H1 (cell line): ENCODE measurements at regions not wholly inside any gene's neighbourhood (a gene's known extent, or its start where the extent isn't known, plus 50 kb on each side); places are given as distances from the start of the nearest gene placed in this dataset.

ENCODE experiments used
- CTCF ChIA-PET: fragments of 300-600 bp; sonication (Branson Sonifier 250); formaldehyde crosslinking; loops from one replicate; lab custom pipeline; 2021; ENCODE audit not compliant: partially characterized antibody; lab: Charles Lee
- POLR2A ChIA-PET: fragments of 300-600 bp; sonication (Branson Sonifier 250); formaldehyde crosslinking; loops from one replicate; lab custom pipeline; 2021; ENCODE audit warnings: inconsistent platforms; ENCODE audit not compliant: partially characterized antibody; lab: Charles Lee
- DNase-seq, 2 experiments: peaks; one replicate each; pipeline versions ENCODE4 v3.0.0 to v3.0.0-alpha.2; 2010 to 2022; ENCODE audit warnings: low spot score in 2 of 2, low read depth in 1 of 2, mixed read lengths in 1 of 2
- FAIRE-seq: peaks from 2 replicates; lab custom pipeline; 2011; peaks lifted over from hg19 to GRCh38; lab: Jason Lieb, UNC
- H2AFZ ChIP-seq: 2 replicates; pipeline ENCODE4 v1.8.1; 2012; ENCODE audit warnings: low read length, inconsistent platforms
- H2AK5ac ChIP-seq: 2 replicates; pipeline ENCODE4 v1.6.1; 2013; ENCODE audit warnings: low read depth, low read length
- H2BK120ac ChIP-seq: replicated peaks from 2 replicates; pipeline ENCODE3; 2013; ENCODE audit warnings: low read depth, low read length, inconsistent platforms
- H2BK12ac ChIP-seq: 2 replicates; pipeline ENCODE4 v1.6.1; 2013; ENCODE audit warnings: low read depth, low read length
- H2BK15ac ChIP-seq: 2 replicates; pipeline ENCODE4 v1.6.1; 2013; ENCODE audit warnings: low read length
- H2BK20ac ChIP-seq: 2 replicates; pipeline ENCODE4 v1.6.1; 2013; ENCODE audit warnings: low read length
- H2BK5ac ChIP-seq: 2 replicates; pipeline ENCODE4 v1.6.1; 2013; ENCODE audit warnings: low read depth, low read length
- H3K14ac ChIP-seq: 2 replicates; pipeline ENCODE4 v1.6.1; 2013; ENCODE audit warnings: inconsistent platforms; ENCODE audit not compliant: insufficient read length
- H3K18ac ChIP-seq: 2 replicates; pipeline ENCODE4 v1.6.1; 2013; ENCODE audit warnings: low read length; ENCODE audit errors: extremely low read depth
- H3K23ac ChIP-seq: 2 replicates; pipeline ENCODE4 v1.6.1; 2013; ENCODE audit warnings: inconsistent platforms; ENCODE audit not compliant: insufficient read length
- H3K23me2 ChIP-seq: 2 replicates; pipeline ENCODE4 v1.6.1; 2013; ENCODE audit warnings: low read depth, low read length
- H3K27ac ChIP-seq: 2 replicates; pipeline ENCODE4 v1.6.1; 2011; ENCODE audit warnings: low read depth, low read length, inconsistent platforms
- H3K27me3 ChIP-seq, 4 experiments: replicated peaks in 1 of 4; 1 replicate in 1 of 4; 2 replicates in 3 of 4; pipeline versions ENCODE4 v1.6.1 to v1.8.1; 2011 to 2013; ENCODE audit warnings: low read length in 3 of 4, mild to moderate bottlenecking in 3 of 4, inconsistent platforms in 2 of 4, mixed read lengths in 2 of 4, moderate library complexity in 1 of 4; ENCODE audit not compliant: control insufficient read depth in 3 of 4, insufficient read depth in 3 of 4; ENCODE audit errors: extremely low read depth in 1 of 4
- H3K36me3 ChIP-seq, 4 experiments: 2 replicates each; pipeline versions ENCODE4 v1.6.1 to v1.8.1; 2011 to 2013; ENCODE audit warnings: mild to moderate bottlenecking in 4 of 4, low read length in 3 of 4, moderate library complexity in 2 of 4, control low read depth in 1 of 4, inconsistent platforms in 1 of 4; ENCODE audit not compliant: insufficient read depth in 4 of 4, control insufficient read depth in 2 of 4
- H3K4ac ChIP-seq: replicated peaks from 2 replicates; pipeline ENCODE3; 2013; ENCODE audit warnings: low read length, low read depth, mixed read lengths, inconsistent platforms; ENCODE audit not compliant: insufficient read length
- H3K4me1 ChIP-seq, 4 experiments: replicated peaks in 1 of 4; 1 replicate in 1 of 4; 2 replicates in 3 of 4; pipeline versions ENCODE4 v1.6.1 to v1.8.1; 2011 to 2013; ENCODE audit warnings: low read length in 3 of 4, inconsistent platforms in 2 of 4, mixed read lengths in 1 of 4; ENCODE audit not compliant: insufficient read depth in 4 of 4, control insufficient read depth in 3 of 4
- H3K4me2 ChIP-seq, 2 experiments: 2 replicates each; pipeline versions ENCODE4 v1.6.1 to v1.8.1; 2011 to 2013; ENCODE audit warnings: low read depth in 2 of 2, low read length in 2 of 2, control low read depth in 1 of 2, inconsistent platforms in 1 of 2, mild to moderate bottlenecking in 1 of 2; ENCODE audit not compliant: insufficient read depth in 1 of 2
- H3K4me3 ChIP-seq, 4 experiments: fragments of 200-600, 300-600 bp in 1 of 4; sonication (generic), shearing (Covaris generic), sonication (Bioruptor Twin) in 1 of 4; 2 replicates each; pipeline versions ENCODE4 v1.5.1 to v1.8.1; 2011 to 2016; ENCODE audit warnings: low read length in 4 of 4, low read depth in 3 of 4, control low read depth in 2 of 4, inconsistent platforms in 2 of 4, mild to moderate bottlenecking in 2 of 4, mixed read lengths in 1 of 4, moderate library complexity in 1 of 4; ENCODE audit not compliant: insufficient read depth in 2 of 4; ENCODE audit errors: extremely low read depth in 1 of 4
- H3K56ac ChIP-seq: replicated peaks from 2 replicates; pipeline ENCODE3; 2013; ENCODE audit warnings: low read depth, mild to moderate bottlenecking, mixed read lengths, low read length, inconsistent platforms; ENCODE audit not compliant: insufficient read length
- H3K79me1 ChIP-seq: 2 replicates; pipeline ENCODE4 v1.6.1; 2013; ENCODE audit warnings: low read depth, low read length, control low read depth
- H3K79me2 ChIP-seq, 2 experiments: 2 replicates each; pipeline versions ENCODE4 v1.6.1 to v1.8.1; 2012 to 2013; ENCODE audit warnings: low read length in 2 of 2, mild to moderate bottlenecking in 2 of 2, inconsistent platforms in 1 of 2; ENCODE audit not compliant: insufficient read depth in 2 of 2, control insufficient read depth in 1 of 2
- H3K9ac ChIP-seq, 4 experiments: replicated peaks in 1 of 4; 1 replicate in 1 of 4; 2 replicates in 3 of 4; pipeline versions ENCODE4 v1.6.1 to v1.8.1; 2011 to 2013; ENCODE audit warnings: low read depth in 3 of 4, low read length in 3 of 4, control low read depth in 2 of 4, mild to moderate bottlenecking in 2 of 4, moderate library complexity in 2 of 4, inconsistent platforms in 1 of 4; ENCODE audit errors: extremely low read depth in 1 of 4
- H3K9me3 ChIP-seq, 2 experiments: 2 replicates each; pipeline versions ENCODE4 v1.6.1 to v1.8.1; 2012 to 2013; ENCODE audit warnings: mild to moderate bottlenecking in 2 of 2, moderate library complexity in 2 of 2, control low read depth in 1 of 2, inconsistent platforms in 1 of 2, low read depth in 1 of 2, low read length in 1 of 2, mixed read lengths in 1 of 2; ENCODE audit not compliant: insufficient read depth in 2 of 2
- H4K20me1 ChIP-seq, 2 experiments: replicated peaks in 1 of 2; 2 replicates each; pipeline versions ENCODE3 to v1.8.1; 2011 to 2013; ENCODE audit warnings: inconsistent platforms in 2 of 2, low read length in 2 of 2, mild to moderate bottlenecking in 1 of 2; ENCODE audit not compliant: insufficient read depth in 2 of 2, control insufficient read depth in 1 of 2
- H4K5ac ChIP-seq: 2 replicates; pipeline ENCODE4 v1.6.1; 2013; ENCODE audit warnings: low read length, low read depth, mixed read lengths, inconsistent platforms; ENCODE audit not compliant: insufficient read length
- H4K8ac ChIP-seq: 2 replicates; pipeline ENCODE4 v1.8.0; 2013; ENCODE audit warnings: mild to moderate bottlenecking, moderate library complexity, low read length, inconsistent platforms; ENCODE audit not compliant: insufficient read depth; ENCODE audit errors: extremely low read depth
- H4K91ac ChIP-seq: replicated peaks from 2 replicates; pipeline ENCODE3; 2013; ENCODE audit warnings: low read length, mixed read lengths, inconsistent platforms; ENCODE audit not compliant: insufficient read length
- ASH2L ChIP-seq: fragments of 200-600, 300-600 bp; sonication (generic); IDR thresholded peaks from one replicate; pipeline ENCODE4 v1.7.1; 2017; ENCODE audit warnings: low read length
- BRCA1 ChIP-seq: IDR thresholded peaks from 2 replicates; pipeline ENCODE4 v1.6.1; 2012; ENCODE audit warnings: low read depth, low read length, improper control_type of control experiment
- CBX8 ChIP-seq: fragments of 300-800, 300-1000 bp; sonication (generic); IDR thresholded peaks from 2 replicates; pipeline ENCODE4 v1.7.1; 2016; ENCODE audit warnings: low read depth, low read length, borderline replicate concordance
- EZH2 ChIP-seq: fragments of 200-600 bp; sonication (generic); IDR thresholded peaks from 2 replicates; pipeline ENCODE4 v1.7.1; 2012; ENCODE audit warnings: low read depth, mild to moderate bottlenecking, moderate library complexity, low read length, inconsistent platforms; ENCODE audit not compliant: severe bottlenecking
- FOSL1 ChIP-seq: IDR thresholded peaks from 2 replicates; pipeline ENCODE4 v1.6.1; 2011; ENCODE audit warnings: mild to moderate bottlenecking, low read depth, low read length, moderate library complexity; ENCODE audit not compliant: insufficient read depth
- HDAC6 ChIP-seq: IDR thresholded peaks from one replicate; pipeline ENCODE4 v1.7.1; 2012; ENCODE audit warnings: low read depth, mild to moderate bottlenecking, inconsistent platforms, low read length, moderate library complexity
- JUN ChIP-seq: IDR thresholded peaks from 2 replicates; pipeline ENCODE4 v1.6.1; 2011; ENCODE audit warnings: low read depth, mild to moderate bottlenecking, improper control_type of control experiment, low read length
- RFX5 ChIP-seq: IDR thresholded peaks from 2 replicates; pipeline ENCODE4 v1.6.1; 2011; ENCODE audit warnings: low read depth, low read length, improper control_type of control experiment, borderline replicate concordance
- SIX5 ChIP-seq: IDR thresholded peaks from 2 replicates; pipeline ENCODE4 v1.6.1; 2011; ENCODE audit warnings: mild to moderate bottlenecking, low read depth, low read length
- SP2 ChIP-seq: IDR thresholded peaks from 2 replicates; pipeline ENCODE4 v1.6.1; 2012; ENCODE audit warnings: mild to moderate bottlenecking, low read length, inconsistent platforms
- SUZ12 ChIP-seq: fragments of 200-600 bp; sonication (generic); IDR thresholded peaks from 2 replicates; pipeline ENCODE4 v1.6.1; 2012; ENCODE audit warnings: mild to moderate bottlenecking, inconsistent platforms, low read length, moderate library complexity, mixed read lengths
- TAF7 ChIP-seq: optimal IDR thresholded peaks from 2 replicates; pipeline ENCODE3; 2011; ENCODE audit warnings: low read depth, mild to moderate bottlenecking, inconsistent platforms, low read length, moderate library complexity, borderline replicate concordance
- TBP ChIP-seq: IDR thresholded peaks from 2 replicates; pipeline ENCODE4 v1.6.1; 2011; ENCODE audit warnings: low read depth, low read length, improper control_type of control experiment
- WGBS, 2 experiments: shearing (Covaris generic) in 1 of 2; methylation state at CpG; one replicate each; pipeline versions ENCODE4 v1.1.6 to v1.1.7; 2013 to 2015; ENCODE audit warnings: low lambda C conversion rate in 2 of 2, mixed read lengths in 2 of 2, inconsistent platforms in 1 of 2, low coverage in 1 of 2, missing lambda C conversion rate in 1 of 2; ENCODE audit not compliant: insufficient replicate concordance in 2 of 2, insufficient coverage in 1 of 2, insufficient read length in 1 of 2; ENCODE audit errors: extremely low coverage in 1 of 2, missing lambda C conversion rate in 1 of 2; 5-methylcytosine and 5-hydroxymethylcytosine counted together

- no peaks in the 10 kb centered on the region for H3K36me3 ChIP-seq
- no peak overlapping the region for H2BK15ac ChIP-seq
- no peak overlapping the region for H4K91ac ChIP-seq
- no peak overlapping the region for H2BK12ac ChIP-seq
- H2BK5ac ChIP-seq, result 0 out of 2 replicates have a peak overlapping the region, but pooled peaks have one; percentile 42
- ChIA-PET POLR2A (no interaction called here), CTCF (interaction anchor here (1.0 to 2.3 kb wide), 2 partner anchors 25 to 27 kb away, joined by 3 to 6 read pairs; no protein-coding TSS in a partner anchor)
- no peak overlapping the region for H3K4me3 ChIP-seq
- H4K20me1 ChIP-seq, result no peaks in the 10 kb centered on the region
- no peaks in the 10 kb centered on the region for H3K79me1 ChIP-seq
- H3K56ac ChIP-seq, result no peak overlapping the region
- no peak overlapping the region for H3K23ac ChIP-seq
- TF ChIP-seq JUN (no peak), EZH2 (no peak), CBX8 (no peak), BRCA1 (no peak), HDAC6 (no peak), RFX5 (no peak), FOSL1 (no peak), SP2 (no peak), TAF7 (no peak), SUZ12 (no peak), ASH2L (no peak), SIX5 (no peak), TBP (no peak)
- H2BK20ac ChIP-seq, result 0 out of 2 replicates have a peak overlapping the region, but pooled peaks have one; percentile 57
- no peak overlapping the region for H3K14ac ChIP-seq
- H3K27me3 ChIP-seq, result peaks cover 0 to 1% (median 0%) of the 10 kb centered on the region in 4 experiments; a peak in 1 of 7 replicates
- H3K4me1 ChIP-seq, result no peaks in the 10 kb centered on the region; a peak in 1 of 7 replicates
- H3K9me3 ChIP-seq, result no peaks in the 10 kb centered on the region; a peak in 2 of 4 replicates
- no peak overlapping the region for H2AK5ac ChIP-seq
- peak overlapping the region; percentile 41; the same call in 1 of the 2 replicates for H3K18ac ChIP-seq
- H3K79me2 ChIP-seq, result no peaks in the 10 kb centered on the region
- WGBS, 2 experiments, result 86% methylated on average over 1 of the region's 1 CpG; no CpG with 5 or more reads in 1 of the 2 experiments
- no peak overlapping the region for H3K9ac ChIP-seq
- H3K23me2 ChIP-seq, result no peaks in the 10 kb centered on the region
- FAIRE-seq (no peak), DNase-seq (no peak)
- no peak overlapping the region for H3K4me2 ChIP-seq
- no peak overlapping the region for H4K8ac ChIP-seq
- no peak overlapping the region for H4K5ac ChIP-seq
- peak overlapping the region; percentile 49; the same call in 1 of the 2 replicates for H2AFZ ChIP-seq
- no peak overlapping the region for H3K27ac ChIP-seq
- H2BK120ac ChIP-seq, result no peak overlapping the region
- no peak overlapping the region for H3K4ac ChIP-seq
Measured at GRCh38 chr12:77179515-77179914, 114.1 kb upstream of the E2F7 start.
